Fibroblast of the aortic adventitia (primary cell): ENCODE measurements at regions not wholly inside any gene's neighbourhood (a gene's known extent, or its start where the extent isn't known, plus 50 kb on each side); places are given as distances from the start of the nearest gene placed in this dataset.
"Not testable (repeated sequence)": the region's sequence is repeated elsewhere in the genome, so short reads cannot be mapped to it uniquely, and the experiment has no call there.

Source experiments
- DNase-seq: peaks from one replicate; pipeline ENCODE4 v3.0.0-alpha.2; 2010; ENCODE audit warnings: low read depth
- H3K4me3 ChIP-seq: 2 replicates; pipeline ENCODE4 v1.5.1; 2011; ENCODE audit warnings: low read depth, mild to moderate bottlenecking, control low read depth, low read length, moderate library complexity
- TF ChIP-seq, protein P1 (sequence below): IDR thresholded peaks from 2 replicates; pipeline ENCODE4 v1.5.1; 2011; ENCODE audit warnings: mild to moderate bottlenecking, low read length, control low read depth, inconsistent platforms; ENCODE audit not compliant: insufficient read depth

- no peak for DNase-seq
- H3K4me3 ChIP-seq: no peak overlapping the region
- TF ChIP-seq, protein P1, sequence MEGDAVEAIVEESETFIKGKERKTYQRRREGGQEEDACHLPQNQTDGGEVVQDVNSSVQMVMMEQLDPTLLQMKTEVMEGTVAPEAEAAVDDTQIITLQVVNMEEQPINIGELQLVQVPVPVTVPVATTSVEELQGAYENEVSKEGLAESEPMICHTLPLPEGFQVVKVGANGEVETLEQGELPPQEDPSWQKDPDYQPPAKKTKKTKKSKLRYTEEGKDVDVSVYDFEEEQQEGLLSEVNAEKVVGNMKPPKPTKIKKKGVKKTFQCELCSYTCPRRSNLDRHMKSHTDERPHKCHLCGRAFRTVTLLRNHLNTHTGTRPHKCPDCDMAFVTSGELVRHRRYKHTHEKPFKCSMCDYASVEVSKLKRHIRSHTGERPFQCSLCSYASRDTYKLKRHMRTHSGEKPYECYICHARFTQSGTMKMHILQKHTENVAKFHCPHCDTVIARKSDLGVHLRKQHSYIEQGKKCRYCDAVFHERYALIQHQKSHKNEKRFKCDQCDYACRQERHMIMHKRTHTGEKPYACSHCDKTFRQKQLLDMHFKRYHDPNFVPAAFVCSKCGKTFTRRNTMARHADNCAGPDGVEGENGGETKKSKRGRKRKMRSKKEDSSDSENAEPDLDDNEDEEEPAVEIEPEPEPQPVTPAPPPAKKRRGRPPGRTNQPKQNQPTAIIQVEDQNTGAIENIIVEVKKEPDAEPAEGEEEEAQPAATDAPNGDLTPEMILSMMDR: no peak
Measured at GRCh38 chr7:77484785-77485184, 52.3 kb upstream of the PTPN12 start.

DNA sequence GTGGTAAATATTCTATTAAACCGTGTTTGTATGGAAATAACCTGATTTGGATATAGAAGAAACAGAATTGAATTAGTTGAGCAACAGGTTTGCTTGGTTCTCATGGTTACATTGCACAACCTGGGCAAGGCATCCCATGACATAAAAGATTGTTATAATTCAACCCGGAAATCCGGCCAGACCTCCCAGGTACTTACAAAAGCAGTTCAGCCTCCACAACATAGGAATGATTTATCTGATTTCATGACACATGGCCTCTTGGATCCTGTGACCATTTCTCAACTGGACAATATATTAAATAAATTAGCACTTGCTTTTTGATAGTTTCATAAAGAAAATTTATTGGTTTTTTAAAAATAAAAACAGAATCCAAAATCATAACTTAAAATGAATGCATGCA is 55.1 kb upstream of the PTPN12 start:
- H3K4me3 ChIP-seq: no peak overlapping the region
- DNase-seq: peak; percentile 23
- TF ChIP-seq, protein P1: no peak

- TF ChIP-seq, protein P1: no peak
- DNase-seq: no peak
- H3K4me3 ChIP-seq: no peak overlapping the region
Measured at GRCh38 chr7:77481615-77482014, 55.5 kb upstream of the PTPN12 start.

GRCh38 chr7:77480102-77480627 is 56.9 kb upstream of the PTPN12 start:
- not testable (repeated sequence) for H3K4me3 ChIP-seq
- peak; percentile 36 for DNase-seq

DNA sequence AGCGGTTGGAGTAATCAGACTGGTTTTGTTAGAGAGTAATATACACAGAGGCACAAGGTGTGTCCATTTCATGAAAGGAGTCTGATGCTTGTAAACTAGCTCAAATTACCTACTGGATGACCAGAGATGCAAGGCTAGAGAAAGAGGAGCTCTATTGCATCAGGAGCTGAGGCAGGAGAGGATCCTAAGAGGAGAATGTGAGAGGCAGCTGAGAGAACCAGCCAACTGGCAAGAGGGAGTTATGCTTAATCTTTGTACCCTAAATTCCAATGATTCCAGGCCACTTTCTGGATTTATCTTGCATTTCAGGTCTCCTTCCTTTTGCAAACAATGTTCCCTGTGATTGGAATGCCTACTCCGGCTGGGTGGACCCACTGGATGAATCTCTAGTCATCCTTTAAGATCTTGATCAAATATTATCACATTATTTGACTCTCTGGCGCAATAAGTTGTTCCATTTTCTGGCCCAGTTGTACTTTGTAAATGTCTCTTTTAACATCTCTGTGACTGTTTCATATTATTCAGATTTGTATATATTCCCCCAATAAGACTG is 57.5 kb upstream of the PTPN12 start:
- TF ChIP-seq, protein P1: no peak
- H3K4me3 ChIP-seq: no peak overlapping the region
- peak; percentile 61 for DNase-seq

GRCh38 chr7:77476871-77477270 is 60.2 kb upstream of the PTPN12 start:
- TF ChIP-seq, protein P1: no peak
- H3K4me3 ChIP-seq: no peak overlapping the region
- DNase-seq: no peak

- no peak overlapping the region for H3K4me3 ChIP-seq
- peak; percentile 12 for DNase-seq
- TF ChIP-seq, protein P1: no peak
Measured at GRCh38 chr7:77475181-77475580, 59.0 kb upstream of the GSAP start.
